D721Med (cell line): ENCODE measurements at regions not wholly inside any gene's neighbourhood (a gene's known extent, or its start where the extent isn't known, plus 50 kb on each side); places are given as distances from the start of the nearest gene placed in this dataset.

Experiments
- DNase-seq: peaks from one replicate; pipeline ENCODE4 v3.0.0; 2011; ENCODE audit warnings: low spot score; ENCODE audit not compliant: insufficient read length
- FAIRE-seq: peaks from 2 replicates; lab custom pipeline; 2011; peaks lifted over from hg19 to GRCh38; lab: Jason Lieb, UNC
- TF ChIP-seq, protein P1 (sequence below): IDR thresholded peaks from 2 replicates; pipeline ENCODE4 v1.5.1; 2012; ENCODE audit warnings: mild to moderate bottlenecking, control low read depth; ENCODE audit not compliant: insufficient read depth; ENCODE audit errors: missing control alignments

DNA sequence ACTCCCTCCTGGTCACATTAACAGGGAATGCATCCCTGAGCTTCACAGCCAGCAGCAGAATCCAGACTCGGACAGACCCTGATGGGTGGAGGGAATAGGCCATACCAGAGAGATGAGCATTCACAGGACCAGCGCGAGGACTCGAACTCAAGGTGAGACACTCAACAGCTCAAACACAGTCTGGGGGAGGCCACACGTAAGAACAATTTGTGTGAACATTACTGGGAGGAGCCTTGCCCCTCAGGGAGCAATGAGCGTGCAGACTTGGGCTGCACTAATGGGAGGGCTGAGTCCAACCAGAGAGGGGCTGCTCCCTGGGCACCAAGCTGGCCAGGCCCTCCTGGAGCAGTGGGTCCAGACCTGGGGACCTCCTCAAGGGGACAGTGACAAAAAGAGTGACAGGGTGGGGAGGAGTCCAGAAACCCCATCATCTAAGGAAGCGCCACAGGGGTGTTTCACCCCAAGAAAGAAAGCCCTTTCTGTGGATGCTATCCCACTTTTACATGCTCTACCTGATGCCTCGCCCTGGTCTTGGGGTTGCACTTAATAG, 118.4 kb downstream of the MRPL14 start:
- no peak for FAIRE-seq
- TF ChIP-seq, protein P1, sequence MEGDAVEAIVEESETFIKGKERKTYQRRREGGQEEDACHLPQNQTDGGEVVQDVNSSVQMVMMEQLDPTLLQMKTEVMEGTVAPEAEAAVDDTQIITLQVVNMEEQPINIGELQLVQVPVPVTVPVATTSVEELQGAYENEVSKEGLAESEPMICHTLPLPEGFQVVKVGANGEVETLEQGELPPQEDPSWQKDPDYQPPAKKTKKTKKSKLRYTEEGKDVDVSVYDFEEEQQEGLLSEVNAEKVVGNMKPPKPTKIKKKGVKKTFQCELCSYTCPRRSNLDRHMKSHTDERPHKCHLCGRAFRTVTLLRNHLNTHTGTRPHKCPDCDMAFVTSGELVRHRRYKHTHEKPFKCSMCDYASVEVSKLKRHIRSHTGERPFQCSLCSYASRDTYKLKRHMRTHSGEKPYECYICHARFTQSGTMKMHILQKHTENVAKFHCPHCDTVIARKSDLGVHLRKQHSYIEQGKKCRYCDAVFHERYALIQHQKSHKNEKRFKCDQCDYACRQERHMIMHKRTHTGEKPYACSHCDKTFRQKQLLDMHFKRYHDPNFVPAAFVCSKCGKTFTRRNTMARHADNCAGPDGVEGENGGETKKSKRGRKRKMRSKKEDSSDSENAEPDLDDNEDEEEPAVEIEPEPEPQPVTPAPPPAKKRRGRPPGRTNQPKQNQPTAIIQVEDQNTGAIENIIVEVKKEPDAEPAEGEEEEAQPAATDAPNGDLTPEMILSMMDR, result no peak
- no peak for DNase-seq

DNA sequence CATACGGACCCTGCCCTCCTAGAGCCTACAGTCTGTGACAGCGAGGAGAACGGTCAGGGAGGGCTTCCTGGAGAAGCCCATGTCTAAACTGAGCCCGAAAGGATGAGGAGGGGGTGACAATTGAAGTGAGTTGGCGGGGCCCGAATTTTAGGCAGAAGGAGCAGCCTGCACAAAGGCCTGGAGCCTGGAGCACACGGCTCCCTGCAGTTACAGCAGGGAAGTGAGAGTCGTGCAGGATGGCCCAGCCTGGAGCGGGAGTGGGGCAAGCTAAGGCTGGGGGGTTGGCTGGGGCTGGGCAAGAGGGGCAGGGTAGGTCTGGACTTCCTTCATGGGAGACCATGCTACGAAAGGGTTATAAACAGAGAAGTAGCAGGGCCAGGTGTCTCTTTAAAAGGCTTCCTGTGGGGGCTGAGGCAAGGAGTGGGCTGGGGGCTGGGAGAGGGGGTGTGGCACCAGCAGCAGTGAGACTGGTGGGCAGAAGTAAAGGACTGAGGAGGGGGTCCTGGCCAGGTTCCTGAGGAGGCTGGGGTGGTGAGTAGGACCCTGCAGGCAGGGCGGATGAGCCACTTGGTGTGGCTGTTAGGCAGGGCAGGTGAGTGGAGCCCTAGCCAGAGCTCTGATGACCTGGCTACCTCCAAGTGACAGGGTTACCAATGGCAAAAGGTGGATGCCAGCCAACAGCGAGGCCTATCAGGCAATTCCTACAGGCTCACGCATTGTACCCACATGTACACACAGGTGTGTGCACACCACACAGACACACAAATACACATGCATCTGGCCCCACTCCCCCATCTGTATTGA, 119.2 kb downstream of the MRPL14 start:
- DNase-seq, result no peak
- TF ChIP-seq, protein P1, result no peak
- no peak for FAIRE-seq

DNA sequence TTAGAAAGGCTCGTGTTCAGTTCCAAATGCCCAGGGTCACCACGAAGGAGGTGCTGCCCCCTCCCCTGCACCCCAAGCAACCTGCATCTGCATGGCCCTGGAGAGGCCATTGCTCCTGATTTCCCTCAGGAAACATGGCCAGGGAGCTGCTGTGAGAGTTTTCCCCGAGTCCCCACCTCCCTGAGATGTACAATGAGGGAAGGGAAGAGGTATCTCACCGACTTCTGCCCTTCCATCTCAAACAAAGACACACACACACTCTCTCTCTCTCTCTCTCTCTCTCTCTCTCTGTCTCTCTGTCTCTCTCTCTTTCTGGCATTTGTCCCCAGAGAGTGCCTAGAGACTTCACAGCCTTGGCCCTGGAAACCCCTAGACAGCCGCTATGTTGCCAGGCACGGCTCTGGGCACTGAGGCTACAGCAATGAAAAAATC, 120.4 kb downstream of the MRPL14 start:
- TF ChIP-seq, protein P1, result no peak
- DNase-seq (no peak), FAIRE-seq (no peak)

DNA sequence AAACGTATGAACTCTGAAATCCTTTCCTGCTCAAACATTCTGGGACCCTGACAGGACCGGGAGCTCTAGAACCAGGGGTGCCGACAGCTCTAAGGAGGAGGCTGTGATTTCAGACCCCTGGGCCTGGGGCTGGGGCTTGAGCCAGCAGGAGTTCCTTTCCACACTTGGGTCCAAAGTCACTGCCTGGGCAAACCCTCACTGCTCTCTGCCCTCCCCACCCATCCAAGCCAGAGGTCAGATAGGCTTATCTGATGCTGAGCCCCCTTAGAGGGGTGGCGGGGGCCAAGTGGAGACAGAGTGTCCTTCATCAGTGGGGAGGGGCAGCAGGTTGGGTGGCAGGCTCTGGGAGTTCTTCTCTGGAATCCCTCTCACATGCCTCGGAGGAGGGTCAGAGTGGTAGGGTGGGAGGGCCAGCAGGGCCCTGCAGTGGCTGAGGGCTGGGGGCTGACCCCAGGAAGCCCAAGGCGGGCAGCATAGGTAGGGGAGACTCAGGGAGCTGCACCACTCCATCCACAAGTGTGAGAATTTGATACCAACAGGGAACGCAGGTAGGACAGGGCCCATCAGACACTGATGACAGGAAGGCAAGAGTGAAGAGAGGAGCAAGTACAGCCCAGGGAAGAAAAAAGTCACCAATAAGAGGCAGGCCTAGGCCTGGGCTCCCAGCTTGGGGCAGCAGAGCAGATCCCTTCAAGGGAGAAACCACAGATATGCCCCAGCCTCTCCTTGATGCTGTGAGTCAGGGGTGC, 121.0 kb downstream of the MRPL14 start:
- TF ChIP-seq, protein P1, result no peak
- DNase-seq (no peak), FAIRE-seq (no peak)

- FAIRE-seq (no peak), DNase-seq (no peak)
- TF ChIP-seq, protein P1, result no peak
Measured at GRCh38 chr6:44005507-44005903, 121.7 kb downstream of the MRPL14 start.

DNA sequence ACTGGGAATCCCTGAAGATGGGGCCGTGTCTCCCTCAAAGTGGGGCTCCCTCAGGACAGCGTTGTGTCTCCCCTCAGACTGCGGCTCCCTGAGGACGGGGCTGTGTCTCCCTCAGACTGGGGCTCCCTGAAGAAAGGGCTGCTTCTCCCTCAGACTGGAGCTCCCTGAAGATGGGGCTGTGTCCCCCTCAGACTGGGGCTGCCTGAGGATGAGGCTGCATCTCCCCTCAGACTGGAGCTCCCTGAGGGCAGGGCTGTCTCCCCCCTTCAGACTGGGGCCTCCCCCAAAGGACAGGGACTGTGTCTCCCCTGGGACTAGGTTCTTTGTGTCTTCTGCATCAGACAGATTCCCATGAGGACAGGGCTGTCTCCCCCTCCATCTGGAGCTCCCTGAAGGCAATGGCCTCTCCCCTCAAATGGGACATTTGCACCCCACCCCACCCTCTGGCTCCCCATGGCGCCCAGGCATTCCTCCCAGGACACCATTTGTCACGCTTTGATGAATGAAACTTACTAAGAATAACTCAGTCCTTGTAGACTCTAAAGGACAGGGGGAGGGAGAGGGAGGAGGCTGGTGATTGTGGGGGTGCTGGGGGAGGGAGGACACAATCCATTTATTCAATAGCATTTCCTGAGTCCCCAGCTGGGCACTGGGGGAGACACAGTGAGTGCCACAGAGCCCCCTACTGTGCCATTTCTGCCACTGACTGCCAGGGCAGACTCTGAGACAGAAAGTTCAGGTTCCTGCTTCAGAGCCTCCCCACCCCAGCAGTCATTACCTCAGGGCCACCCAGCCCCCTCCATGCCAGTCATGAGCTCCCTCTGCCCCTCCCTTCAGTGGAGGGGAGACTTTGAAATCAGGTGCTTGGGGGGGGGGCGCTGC, 122.4 kb downstream of the MRPL14 start:
- DNase-seq, result no peak
- TF ChIP-seq, protein P1, result peak; percentile 35
- FAIRE-seq, result no peak
